ENCODE measurements at regions not wholly inside any gene's neighbourhood (a gene's known extent, or its start where the extent isn't known, plus 50 kb on each side); places are given as distances from the start of the nearest gene placed in this dataset.

DNA sequence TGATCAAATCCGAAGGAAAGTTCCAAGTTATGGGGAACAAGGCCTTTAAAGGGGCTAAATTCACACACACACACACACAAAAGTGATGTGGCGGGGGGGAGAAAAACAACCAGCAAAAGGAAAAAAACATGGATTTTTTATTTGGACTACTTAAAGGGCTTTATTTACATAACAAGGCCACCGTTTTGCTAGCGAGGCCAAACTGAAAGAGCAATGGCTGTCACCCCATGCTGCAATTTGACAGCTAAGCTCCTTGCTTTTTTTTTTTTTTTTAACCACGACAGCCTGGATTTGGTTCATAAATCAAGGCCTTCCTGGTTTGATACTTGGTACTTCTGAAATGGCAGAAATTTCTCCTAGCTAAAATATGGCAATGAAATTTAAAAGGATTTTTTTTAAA, 99.6 kb upstream of the PTCHD1 start (continued):
- TF ChIP-seq, protein P1, sequence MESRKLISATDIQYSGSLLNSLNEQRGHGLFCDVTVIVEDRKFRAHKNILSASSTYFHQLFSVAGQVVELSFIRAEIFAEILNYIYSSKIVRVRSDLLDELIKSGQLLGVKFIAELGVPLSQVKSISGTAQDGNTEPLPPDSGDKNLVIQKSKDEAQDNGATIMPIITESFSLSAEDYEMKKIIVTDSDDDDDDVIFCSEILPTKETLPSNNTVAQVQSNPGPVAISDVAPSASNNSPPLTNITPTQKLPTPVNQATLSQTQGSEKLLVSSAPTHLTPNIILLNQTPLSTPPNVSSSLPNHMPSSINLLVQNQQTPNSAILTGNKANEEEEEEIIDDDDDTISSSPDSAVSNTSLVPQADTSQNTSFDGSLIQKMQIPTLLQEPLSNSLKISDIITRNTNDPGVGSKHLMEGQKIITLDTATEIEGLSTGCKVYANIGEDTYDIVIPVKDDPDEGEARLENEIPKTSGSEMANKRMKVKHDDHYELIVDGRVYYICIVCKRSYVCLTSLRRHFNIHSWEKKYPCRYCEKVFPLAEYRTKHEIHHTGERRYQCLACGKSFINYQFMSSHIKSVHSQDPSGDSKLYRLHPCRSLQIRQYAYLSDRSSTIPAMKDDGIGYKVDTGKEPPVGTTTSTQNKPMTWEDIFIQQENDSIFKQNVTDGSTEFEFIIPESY (IDR thresholded peaks at IDR 0.05; ENCODE audit: borderline replicate concordance, low read depth) = no peak
- TF ChIP-seq MEF2A (IDR thresholded peaks at IDR 0.05; ENCODE audit: borderline replicate concordance, low read depth) (no peak), POLR2AphosphoS5 (IDR thresholded peaks at IDR 0.05; ENCODE audit: low read depth, low read length) (no peak), RFX5 (IDR thresholded peaks at IDR 0.05; ENCODE audit: low read length) (no peak), YY1 (IDR thresholded peaks at IDR 0.05; ENCODE audit: low read depth) (no peak)
- TF ChIP-seq, protein P2, sequence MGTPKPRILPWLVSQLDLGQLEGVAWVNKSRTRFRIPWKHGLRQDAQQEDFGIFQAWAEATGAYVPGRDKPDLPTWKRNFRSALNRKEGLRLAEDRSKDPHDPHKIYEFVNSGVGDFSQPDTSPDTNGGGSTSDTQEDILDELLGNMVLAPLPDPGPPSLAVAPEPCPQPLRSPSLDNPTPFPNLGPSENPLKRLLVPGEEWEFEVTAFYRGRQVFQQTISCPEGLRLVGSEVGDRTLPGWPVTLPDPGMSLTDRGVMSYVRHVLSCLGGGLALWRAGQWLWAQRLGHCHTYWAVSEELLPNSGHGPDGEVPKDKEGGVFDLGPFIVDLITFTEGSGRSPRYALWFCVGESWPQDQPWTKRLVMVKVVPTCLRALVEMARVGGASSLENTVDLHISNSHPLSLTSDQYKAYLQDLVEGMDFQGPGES (IDR thresholded peaks at IDR 0.05; ENCODE audit: low read depth, low read length) = no peak

DNA sequence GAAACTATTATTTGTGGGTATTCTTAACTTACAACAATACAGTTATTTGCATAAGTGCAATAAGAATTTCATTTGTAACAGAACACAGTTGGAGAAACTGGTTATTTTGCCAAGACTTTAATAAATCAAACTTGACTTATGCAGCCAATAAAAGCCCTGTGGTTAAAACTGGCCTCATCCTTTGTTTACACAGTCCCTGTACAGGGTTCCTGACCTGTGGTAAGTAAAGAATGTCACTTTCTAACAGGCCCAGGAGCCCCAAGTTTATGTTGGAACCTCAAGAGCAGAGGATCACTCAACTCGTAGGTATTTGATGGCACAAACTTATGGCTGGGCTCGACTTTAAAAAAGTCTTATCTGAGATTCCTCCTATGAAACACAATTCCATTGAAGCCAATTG, 88.6 kb upstream of the PTCHD1 start:
- no peaks in the 10 kb centered on the region for H3K79me2 ChIP-seq (ENCODE audit: insufficient read depth)
- H3K27ac ChIP-seq (ENCODE audit: low read depth in 2 of 2, low read length in 1 of 2) = no peak overlapping the region
- no peak for DNase-seq
- H3K4me3 ChIP-seq (ENCODE audit: low read depth in 2 of 2, low read length in 1 of 2) = no peak overlapping the region
- H3K9me3 ChIP-seq = no peaks in the 10 kb centered on the region
- no peak for TF ChIP-seq RCOR1 (IDR thresholded peaks at IDR 0.05; ENCODE audit: low read length)
- no peak for TF ChIP-seq NFIC (IDR thresholded peaks at IDR 0.05; ENCODE audit: borderline replicate concordance)
- no peak for TF ChIP-seq FOXM1 (IDR thresholded peaks at IDR 0.05; ENCODE audit: low read depth)
- TF ChIP-seq GABPA (IDR thresholded peaks at IDR 0.05; ENCODE audit: low read depth) = no peak
- TF ChIP-seq, protein P3, sequence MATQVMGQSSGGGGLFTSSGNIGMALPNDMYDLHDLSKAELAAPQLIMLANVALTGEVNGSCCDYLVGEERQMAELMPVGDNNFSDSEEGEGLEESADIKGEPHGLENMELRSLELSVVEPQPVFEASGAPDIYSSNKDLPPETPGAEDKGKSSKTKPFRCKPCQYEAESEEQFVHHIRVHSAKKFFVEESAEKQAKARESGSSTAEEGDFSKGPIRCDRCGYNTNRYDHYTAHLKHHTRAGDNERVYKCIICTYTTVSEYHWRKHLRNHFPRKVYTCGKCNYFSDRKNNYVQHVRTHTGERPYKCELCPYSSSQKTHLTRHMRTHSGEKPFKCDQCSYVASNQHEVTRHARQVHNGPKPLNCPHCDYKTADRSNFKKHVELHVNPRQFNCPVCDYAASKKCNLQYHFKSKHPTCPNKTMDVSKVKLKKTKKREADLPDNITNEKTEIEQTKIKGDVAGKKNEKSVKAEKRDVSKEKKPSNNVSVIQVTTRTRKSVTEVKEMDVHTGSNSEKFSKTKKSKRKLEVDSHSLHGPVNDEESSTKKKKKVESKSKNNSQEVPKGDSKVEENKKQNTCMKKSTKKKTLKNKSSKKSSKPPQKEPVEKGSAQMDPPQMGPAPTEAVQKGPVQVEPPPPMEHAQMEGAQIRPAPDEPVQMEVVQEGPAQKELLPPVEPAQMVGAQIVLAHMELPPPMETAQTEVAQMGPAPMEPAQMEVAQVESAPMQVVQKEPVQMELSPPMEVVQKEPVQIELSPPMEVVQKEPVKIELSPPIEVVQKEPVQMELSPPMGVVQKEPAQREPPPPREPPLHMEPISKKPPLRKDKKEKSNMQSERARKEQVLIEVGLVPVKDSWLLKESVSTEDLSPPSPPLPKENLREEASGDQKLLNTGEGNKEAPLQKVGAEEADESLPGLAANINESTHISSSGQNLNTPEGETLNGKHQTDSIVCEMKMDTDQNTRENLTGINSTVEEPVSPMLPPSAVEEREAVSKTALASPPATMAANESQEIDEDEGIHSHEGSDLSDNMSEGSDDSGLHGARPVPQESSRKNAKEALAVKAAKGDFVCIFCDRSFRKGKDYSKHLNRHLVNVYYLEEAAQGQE (IDR thresholded peaks at IDR 0.05; ENCODE audit: low read depth, low read length) = no peak
- TF ChIP-seq, protein P2 (IDR thresholded peaks at IDR 0.05; ENCODE audit: low read depth, low read length) = no peak
- no peak for TF ChIP-seq TCF12 (IDR thresholded peaks at IDR 0.05)
- no peak for TF ChIP-seq EZH2phosphoT487 (IDR thresholded peaks at IDR 0.05; ENCODE audit: borderline replicate concordance, low read depth)
- no peak for TF ChIP-seq SMC3 (IDR thresholded peaks at IDR 0.05; ENCODE audit: low read depth, low read length)
- TF ChIP-seq RAD21 (IDR thresholded peaks at IDR 0.05; ENCODE audit: low read length) = no peak
- TF ChIP-seq FOSL2 (IDR thresholded peaks at IDR 0.05; ENCODE audit: borderline replicate concordance, low read depth) = no peak
- no peak for TF ChIP-seq POLR2AphosphoS5 (IDR thresholded peaks at IDR 0.05; ENCODE audit: low read depth, low read length)
- no peak for TF ChIP-seq TEAD4 (IDR thresholded peaks at IDR 0.05; ENCODE audit: borderline replicate concordance, insufficient read depth)
- H3K4me2 ChIP-seq = no peak overlapping the region
- ChIA-PET CTCF (no interaction called here), POLR2A (no interaction called here)
- no peaks in the 10 kb centered on the region for H4K20me1 ChIP-seq (ENCODE audit: insufficient read depth)
- H3F3A ChIP-seq (replicated peaks; ENCODE audit: insufficient read depth) = no peaks in the 10 kb centered on the region
- H2AFZ ChIP-seq (ENCODE audit: low read depth) = no peak overlapping the region
- 3% methylated on average over 2 of the region's 2 CpGs for WGBS (ENCODE audit: low lambda C conversion rate)
- no peak overlapping the region for H3K9ac ChIP-seq
- no peaks in the 10 kb centered on the region for H3K27me3 ChIP-seq (ENCODE audit: insufficient read depth)
- H3K9me2 ChIP-seq = no peaks in the 10 kb centered on the region
- H3K4me1 ChIP-seq (ENCODE audit: control insufficient read depth in 1 of 2, insufficient read depth in 2 of 2, low read depth in 1 of 2, low read length in 1 of 2) = no peaks in the 10 kb centered on the region
- H3K36me3 ChIP-seq (replicated peaks in 1 of 2; ENCODE audit: control insufficient read depth in 1 of 2, insufficient read depth in 2 of 2, low read length in 1 of 2) = no peaks in the 10 kb centered on the region
